ENCODE measurements at regions not wholly inside any gene's neighbourhood (a gene's known extent, or its start where the extent isn't known, plus 50 kb on each side); places are given as distances from the start of the nearest gene placed in this dataset.

DNA sequence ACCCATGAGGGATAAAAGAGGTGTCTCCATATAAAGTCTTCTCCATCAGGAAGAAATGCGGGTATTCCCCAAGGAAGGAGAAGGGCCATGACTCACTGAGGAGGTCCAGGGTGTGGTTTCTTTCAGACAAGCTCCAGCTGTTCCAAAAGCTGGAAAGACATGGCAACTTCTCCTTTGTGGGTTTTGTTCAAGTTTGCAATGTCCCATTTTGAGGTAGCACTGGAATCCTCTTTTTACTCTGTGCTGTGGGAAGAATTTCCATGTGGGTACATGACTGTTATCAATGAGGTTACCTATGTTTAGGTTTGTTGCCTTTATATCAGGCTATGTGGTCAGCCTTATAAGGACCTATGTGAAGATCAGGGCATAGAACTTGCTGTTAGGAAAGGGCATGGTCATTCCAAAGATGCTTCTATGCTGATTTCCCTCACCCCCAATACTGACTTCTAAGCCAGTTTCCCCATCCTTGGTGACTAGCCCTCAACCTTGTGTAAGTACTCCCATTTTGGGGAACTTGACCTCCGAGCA, 697.5 kb downstream of the INHBA start:
- TF ChIP-seq MYC (IDR thresholded peaks at IDR 0.05; ENCODE audit: low read depth, low read length) (no peak), CTCF (IDR thresholded peaks at IDR 0.05; ENCODE audit: low read depth, low read length) (no peak), POLR2A (IDR thresholded peaks at IDR 0.05; ENCODE audit: extremely low read depth, insufficient read length) (no peak)
